Fibroblast of lung (primary cell): ENCODE measurements at regions not wholly inside any gene's neighbourhood (a gene's known extent, or its start where the extent isn't known, plus 50 kb on each side); places are given as distances from the start of the nearest gene placed in this dataset.

Experiments used
- CTCF ChIP-seq, 2 donors: IDR thresholded peaks in 1 of 2; conservative IDR thresholded peaks in 1 of 2; 1 replicate in 1 of 2; 2 replicates in 1 of 2; pipeline ENCODE4 v1.5.1; 2011 to 2012; ENCODE audit warnings: low read length in 2 of 2, control low read depth in 1 of 2, inconsistent platforms in 1 of 2, low read depth in 1 of 2, mild to moderate bottlenecking in 1 of 2
- EZH2 ChIP-seq: IDR thresholded peaks from 2 replicates; pipeline ENCODE4 v1.5.1; 2012; ENCODE audit warnings: low read length, control low read depth, mild to moderate bottlenecking; ENCODE audit errors: missing control alignments

- TF ChIP-seq EZH2 (no peak), CTCF (conservative IDR thresholded peaks at IDR 0.05 in 1 of 2, IDR thresholded peaks at IDR 0.05 in 1 of 2; ENCODE audit: low read depth in 1 of 2, low read length in 2 of 2) (no peak)
These were observed 1321.5 kb downstream of the UQCRFS1 start for GRCh38 chr19:27891411-27891810.
